Nephron (organoid): ENCODE measurements at regions not wholly inside any gene's neighbourhood (a gene's known extent, or its start where the extent isn't known, plus 50 kb on each side); places are given as distances from the start of the nearest gene placed in this dataset.

Experiments used
- H3K27ac Mint-ChIP-seq, 3 experiments: 2 replicates each; pipeline ENCODE4 v1.8.0; 2020; ENCODE audit warnings: mixed read lengths in 3 of 3, mild to moderate bottlenecking in 2 of 3, moderate library complexity in 1 of 3
- H3K27me3 Mint-ChIP-seq: 2 replicates; pipeline ENCODE4 v1.8.0; 2021; ENCODE audit warnings: low read depth, mild to moderate bottlenecking, moderate library complexity, mixed read lengths
- H3K36me3 Mint-ChIP-seq: 2 replicates; pipeline ENCODE4 v1.8.0; 2020; ENCODE audit warnings: low read depth, mixed read lengths
- H3K4me1 Mint-ChIP-seq: 2 replicates; pipeline ENCODE4 v1.8.0; 2020; ENCODE audit warnings: mixed read lengths
- H3K4me3 Mint-ChIP-seq, 3 experiments: 2 replicates each; pipeline ENCODE4 v1.8.0; 2020; ENCODE audit warnings: mild to moderate bottlenecking in 3 of 3, mixed read lengths in 3 of 3, moderate library complexity in 2 of 3
- H3K9me3 Mint-ChIP-seq: 2 replicates; pipeline ENCODE4 v1.8.0; 2020; ENCODE audit warnings: mixed read lengths
- TF ChIP-seq, protein P1 (sequence below), 3 experiments: fragments of 200-600 bp; sonication (generic); IDR thresholded peaks; one replicate each; pipeline ENCODE4 v1.5.0; 2021; ENCODE audit warnings: antibody characterized with exemption in 3 of 3; ENCODE audit not compliant: unreplicated experiment in 3 of 3

DNA sequence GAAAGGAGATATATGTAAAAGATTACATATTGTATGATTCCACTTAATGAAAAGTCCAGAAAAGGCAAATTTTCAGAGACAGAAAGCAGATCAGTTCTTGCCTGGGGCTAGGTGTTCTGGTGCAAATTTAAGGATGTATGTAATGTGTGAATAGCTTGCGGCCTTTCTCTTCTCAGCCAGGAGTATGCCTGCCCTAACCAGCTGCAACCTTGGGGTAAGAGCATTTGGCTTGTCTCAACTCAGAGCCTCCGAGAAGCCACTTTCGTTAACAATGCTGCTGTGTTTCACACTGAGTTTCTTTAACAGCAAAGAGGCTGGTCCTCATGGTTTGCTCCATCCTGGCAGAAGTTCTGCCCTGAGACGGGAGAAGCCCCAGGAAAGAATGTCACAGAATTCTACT is 102.7 kb downstream of the SPCS3 start:
- Mint-ChIP-seq H3K27me3 (no peaks in the 10 kb centered on the region), H3K9me3 (no peaks in the 10 kb centered on the region), H3K4me3 (no peak overlapping the region), H3K4me1 (no peaks in the 10 kb centered on the region), H3K27ac (no peak overlapping the region), H3K36me3 (no peaks in the 10 kb centered on the region)
- TF ChIP-seq, protein P1, sequence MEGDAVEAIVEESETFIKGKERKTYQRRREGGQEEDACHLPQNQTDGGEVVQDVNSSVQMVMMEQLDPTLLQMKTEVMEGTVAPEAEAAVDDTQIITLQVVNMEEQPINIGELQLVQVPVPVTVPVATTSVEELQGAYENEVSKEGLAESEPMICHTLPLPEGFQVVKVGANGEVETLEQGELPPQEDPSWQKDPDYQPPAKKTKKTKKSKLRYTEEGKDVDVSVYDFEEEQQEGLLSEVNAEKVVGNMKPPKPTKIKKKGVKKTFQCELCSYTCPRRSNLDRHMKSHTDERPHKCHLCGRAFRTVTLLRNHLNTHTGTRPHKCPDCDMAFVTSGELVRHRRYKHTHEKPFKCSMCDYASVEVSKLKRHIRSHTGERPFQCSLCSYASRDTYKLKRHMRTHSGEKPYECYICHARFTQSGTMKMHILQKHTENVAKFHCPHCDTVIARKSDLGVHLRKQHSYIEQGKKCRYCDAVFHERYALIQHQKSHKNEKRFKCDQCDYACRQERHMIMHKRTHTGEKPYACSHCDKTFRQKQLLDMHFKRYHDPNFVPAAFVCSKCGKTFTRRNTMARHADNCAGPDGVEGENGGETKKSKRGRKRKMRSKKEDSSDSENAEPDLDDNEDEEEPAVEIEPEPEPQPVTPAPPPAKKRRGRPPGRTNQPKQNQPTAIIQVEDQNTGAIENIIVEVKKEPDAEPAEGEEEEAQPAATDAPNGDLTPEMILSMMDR (IDR thresholded peaks at IDR 0.05; ENCODE audit: unreplicated experiment in 3 of 3), result no peak

DNA sequence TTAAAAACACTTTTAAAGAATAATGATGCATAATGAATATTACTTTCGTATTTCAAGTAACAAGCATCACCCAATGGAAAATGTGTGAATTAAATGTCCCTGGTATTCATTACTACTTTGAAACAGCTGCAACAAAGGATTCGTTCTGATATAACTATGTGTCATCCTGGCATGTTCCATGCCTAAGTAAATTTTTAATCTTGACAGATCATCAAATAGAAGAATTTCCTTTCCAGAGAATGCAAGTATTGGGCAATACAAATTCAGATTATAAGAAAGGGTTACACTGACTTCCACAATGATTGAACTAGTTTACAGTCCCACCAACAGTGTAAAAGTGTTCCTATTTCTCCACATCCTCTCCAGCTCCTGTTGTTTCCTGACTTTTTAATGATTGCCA is 105.3 kb downstream of the SPCS3 start:
- Mint-ChIP-seq H3K27ac (no peak overlapping the region), H3K36me3 (no peaks in the 10 kb centered on the region), H3K27me3 (no peaks in the 10 kb centered on the region), H3K4me3 (no peak overlapping the region), H3K4me1 (no peaks in the 10 kb centered on the region), H3K9me3 (no peaks in the 10 kb centered on the region)
- TF ChIP-seq, protein P1 (IDR thresholded peaks at IDR 0.05; ENCODE audit: unreplicated experiment in 3 of 3), result no peak

DNA sequence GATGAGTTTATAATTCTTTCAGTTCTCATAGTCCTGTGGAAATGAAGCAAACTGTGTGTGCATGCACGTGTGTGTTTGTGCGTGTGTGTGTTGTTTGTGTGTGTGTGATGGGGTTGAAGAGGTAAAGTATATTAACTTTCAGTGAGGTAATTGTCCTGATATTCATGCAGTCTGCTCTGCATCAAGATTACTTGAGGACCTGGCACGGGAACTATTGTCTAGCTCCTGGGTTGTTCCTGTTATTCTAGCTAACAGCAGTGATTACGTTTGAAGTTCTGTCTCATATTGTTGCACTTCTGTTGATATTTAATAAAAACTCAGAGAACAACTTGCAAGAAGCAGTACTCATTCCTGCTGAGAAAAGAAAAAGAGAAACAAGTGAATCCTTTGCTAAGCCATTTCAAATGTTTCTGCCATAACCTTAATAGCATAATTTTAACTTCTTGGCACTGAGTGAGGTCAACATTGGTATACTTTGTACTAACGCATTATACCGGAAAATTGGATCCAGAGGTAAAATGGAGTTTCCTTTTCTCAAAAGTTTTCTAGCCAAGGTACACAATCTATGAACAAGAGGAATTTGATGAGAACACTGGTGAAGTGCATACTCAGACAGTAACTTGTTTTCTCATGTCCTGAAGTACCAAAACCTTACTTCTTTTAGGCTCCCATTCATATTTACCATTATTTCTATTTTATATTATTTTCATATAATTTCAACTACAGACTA is 113.2 kb downstream of the SPCS3 start:
- Mint-ChIP-seq H3K4me3 (no peak overlapping the region), H3K27ac (no peak overlapping the region), H3K27me3 (no peaks in the 10 kb centered on the region), H3K9me3 (no peaks in the 10 kb centered on the region), H3K4me1 (peaks cover 3% of the 10 kb centered on the region), H3K36me3 (no peaks in the 10 kb centered on the region)
- TF ChIP-seq, protein P1 (IDR thresholded peaks at IDR 0.05; ENCODE audit: unreplicated experiment in 3 of 3), result no peak

DNA sequence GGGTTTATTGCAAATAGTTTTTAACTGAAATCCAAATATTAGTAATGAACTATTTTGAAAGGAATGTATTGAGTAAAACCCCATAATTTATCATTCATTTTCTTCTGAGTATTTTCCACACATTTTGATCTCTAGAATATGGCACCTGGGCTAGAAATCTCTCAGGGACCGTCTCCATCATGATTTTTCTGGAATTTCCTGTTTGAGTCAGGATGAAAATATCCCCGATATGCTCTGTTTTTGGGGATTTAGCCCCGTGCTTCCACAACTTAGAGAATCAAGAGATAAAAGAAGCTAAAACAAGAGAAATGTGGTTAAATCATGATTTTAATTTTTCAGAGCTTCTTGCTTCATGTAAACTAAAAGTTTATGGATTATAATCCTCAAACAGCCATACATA is 114.2 kb downstream of the SPCS3 start:
- TF ChIP-seq, protein P1 (IDR thresholded peaks at IDR 0.05; ENCODE audit: unreplicated experiment in 3 of 3), result no peak
- Mint-ChIP-seq H3K27ac (no peak overlapping the region), H3K9me3 (no peaks in the 10 kb centered on the region), H3K36me3 (no peaks in the 10 kb centered on the region), H3K27me3 (no peaks in the 10 kb centered on the region), H3K4me3 (no peak overlapping the region), H3K4me1 (peaks cover 3% of the 10 kb centered on the region)

DNA sequence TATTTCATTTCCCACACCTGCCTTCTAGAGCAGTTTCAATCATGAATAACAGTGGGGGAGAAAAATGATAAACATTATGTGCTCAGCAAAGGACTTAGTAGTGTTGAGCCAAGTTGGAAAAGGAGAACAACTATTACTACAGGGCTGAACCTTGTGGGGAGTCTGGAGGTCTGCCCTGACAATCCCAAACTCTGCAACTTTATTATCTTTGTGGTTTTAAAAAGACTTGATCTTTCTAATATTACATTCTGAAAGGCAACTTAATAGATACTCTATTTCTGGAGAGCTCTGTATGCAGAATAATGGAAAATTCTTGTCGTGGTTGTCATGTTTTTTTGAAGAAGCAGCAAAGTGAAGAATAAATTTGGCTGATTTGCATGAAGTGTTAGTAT is 116.1 kb downstream of the SPCS3 start:
- H3K9me3 Mint-ChIP-seq, result no peaks in the 10 kb centered on the region
- no peaks in the 10 kb centered on the region for H3K36me3 Mint-ChIP-seq
- TF ChIP-seq, protein P1 (IDR thresholded peaks at IDR 0.05; ENCODE audit: unreplicated experiment in 3 of 3), result no peak
- no peaks in the 10 kb centered on the region for H3K27me3 Mint-ChIP-seq
- no peak overlapping the region for H3K4me3 Mint-ChIP-seq
- H3K4me1 Mint-ChIP-seq, result peaks cover 3% of the 10 kb centered on the region
- H3K27ac Mint-ChIP-seq, result no peak overlapping the region

DNA sequence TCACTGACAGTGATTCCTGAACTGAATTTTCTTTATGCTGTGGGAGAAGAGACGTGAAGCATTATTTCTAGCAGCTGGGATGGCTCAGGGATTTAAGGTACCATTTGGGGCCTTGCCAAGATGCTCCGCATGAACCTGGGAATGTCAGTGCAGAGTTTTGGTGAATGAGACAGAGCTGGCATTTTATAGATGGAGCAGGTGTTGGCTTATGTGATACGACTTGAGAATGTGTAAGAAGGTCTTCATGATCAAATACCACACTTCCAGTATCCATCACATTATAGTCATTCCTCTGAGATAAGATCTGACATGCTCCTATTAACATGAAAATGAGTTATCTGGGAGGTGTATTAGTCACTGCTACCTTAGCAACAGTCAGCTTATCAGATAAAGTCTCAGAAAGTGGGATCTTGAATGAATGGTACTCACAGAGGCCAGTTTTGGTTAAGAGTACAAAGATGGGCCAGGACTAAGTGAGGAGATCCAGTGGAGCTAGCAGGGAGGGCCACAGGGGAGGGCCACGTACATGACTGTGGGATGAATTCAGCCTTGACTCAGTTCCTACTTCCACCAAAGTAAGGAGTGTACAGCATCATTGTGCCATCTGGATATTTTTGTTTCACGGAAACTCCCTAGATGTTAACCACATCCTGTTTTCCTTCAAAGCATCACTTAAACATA is 116.7 kb downstream of the SPCS3 start:
- TF ChIP-seq, protein P1 (IDR thresholded peaks at IDR 0.05; ENCODE audit: unreplicated experiment in 3 of 3), result no peak
- H3K9me3 Mint-ChIP-seq, result no peaks in the 10 kb centered on the region
- no peak overlapping the region for H3K4me3 Mint-ChIP-seq
- H3K27ac Mint-ChIP-seq, result no peak overlapping the region
- H3K4me1 Mint-ChIP-seq, result peaks cover 3% of the 10 kb centered on the region
- H3K36me3 Mint-ChIP-seq, result no peaks in the 10 kb centered on the region
- H3K27me3 Mint-ChIP-seq, result no peaks in the 10 kb centered on the region
